NCI-H2107 (cell line): ENCODE measurements at regions not wholly inside any gene's neighbourhood (a gene's known extent, or its start where the extent isn't known, plus 50 kb on each side); places are given as distances from the start of the nearest gene placed in this dataset.
"Not testable (repeated sequence)": the region's sequence is repeated elsewhere in the genome, so short reads cannot be mapped to it uniquely, and the experiment has no call there.

Experiments used
- DNase-seq: peaks from one replicate; lab custom pipeline; 2025; lab: John Stamatoyannopoulos, UW

- no peak for DNase-seq
These were observed 87.0 kb upstream of the MAGI3 start for GRCh38 chr1:113303267-113303666.

DNA sequence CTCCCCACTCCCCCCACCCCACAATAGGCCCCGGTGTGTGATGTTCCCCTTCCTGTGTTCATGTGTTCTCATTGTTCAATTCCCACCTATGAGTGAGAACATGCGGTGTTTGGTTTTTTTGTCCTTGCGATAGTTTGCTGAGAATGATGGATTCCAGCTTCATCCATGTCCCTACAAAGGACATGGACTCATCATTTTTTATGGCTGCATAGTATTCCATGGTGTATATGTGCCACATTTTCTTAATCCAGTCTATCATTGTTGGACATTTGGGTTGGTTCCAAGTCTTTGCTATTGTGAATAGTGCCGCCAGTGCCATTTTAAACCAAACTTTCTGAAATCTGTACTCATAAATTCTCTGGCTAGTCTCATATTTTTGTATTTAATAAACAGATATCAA is 85.3 kb upstream of the MAGI3 start:
- not testable (repeated sequence) for DNase-seq

GRCh38 chr1:113307771-113308445 is 82.4 kb upstream of the MAGI3 start:
- DNase-seq: no peak

GRCh38 chr1:113312651-113313050 is 77.7 kb upstream of the MAGI3 start:
- not testable (repeated sequence) for DNase-seq

DNA sequence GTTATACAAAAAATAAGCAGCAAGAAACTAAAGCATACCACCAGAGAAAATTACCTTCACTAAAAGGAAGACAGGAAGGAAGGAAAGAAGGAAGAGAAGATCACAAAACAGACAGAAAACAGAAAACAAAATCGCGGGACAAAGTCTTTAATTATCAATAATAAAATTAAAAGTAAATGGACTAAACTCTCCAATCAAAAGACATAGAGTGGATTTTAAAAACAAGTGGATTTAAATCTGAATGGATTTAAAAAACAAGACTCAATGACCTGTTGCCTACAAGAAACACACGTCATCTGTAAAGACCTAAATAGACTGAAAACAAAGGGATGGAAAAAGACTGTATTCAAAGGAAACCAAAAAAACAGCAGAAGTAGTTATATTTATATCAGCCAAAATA is 75.7 kb upstream of the MAGI3 start:
- no peak for DNase-seq

DNA sequence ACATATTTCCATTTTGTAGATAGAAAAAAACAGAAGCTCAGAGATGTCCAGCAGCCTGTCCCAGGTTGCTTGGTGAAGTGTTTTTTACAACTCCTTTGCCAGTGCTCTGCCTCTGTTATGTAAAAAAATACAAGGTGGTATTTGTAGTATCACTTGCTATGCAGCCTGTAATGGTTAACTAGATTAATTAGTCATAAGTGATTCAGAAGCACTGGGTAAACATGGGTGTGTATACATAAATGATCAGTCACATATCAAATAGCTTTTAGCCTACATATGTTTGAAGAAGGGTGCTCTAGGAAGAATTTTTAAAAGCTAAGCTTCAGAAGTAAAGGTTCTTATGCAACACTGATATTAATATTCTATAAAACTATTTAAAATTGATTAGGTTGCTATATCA is 70.0 kb upstream of the MAGI3 start:
- no peak for DNase-seq

GRCh38 chr1:113320972-113321680 is 69.2 kb upstream of the MAGI3 start:
- DNase-seq: no peak

- no peak for DNase-seq
These were observed 68.4 kb upstream of the MAGI3 start for GRCh38 chr1:113321771-113322387.

GRCh38 chr1:113322439-113322838 is 67.9 kb upstream of the MAGI3 start:
- DNase-seq: no peak

DNA sequence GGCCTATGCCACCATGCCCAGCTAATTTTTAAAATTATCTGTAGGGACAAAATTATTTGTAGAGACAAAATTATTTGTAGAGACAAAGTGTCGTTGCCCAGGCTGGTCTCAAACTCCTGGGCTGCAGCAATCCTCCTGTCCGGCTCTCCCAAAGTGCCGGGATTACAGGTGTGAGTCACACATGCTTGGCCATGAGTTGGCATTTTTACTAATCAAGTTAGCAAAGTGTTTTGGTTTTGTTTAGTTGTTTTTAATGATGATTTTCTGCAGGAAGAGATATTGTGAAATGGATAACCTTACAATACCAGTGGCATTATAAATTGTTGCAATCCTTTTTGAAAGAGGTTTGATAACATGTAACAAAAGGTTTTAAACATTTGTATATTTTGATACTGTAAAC is 65.3 kb upstream of the MAGI3 start:
- DNase-seq: no peak

- DNase-seq: no peak
These were observed 63.3 kb upstream of the MAGI3 start for GRCh38 chr1:113326976-113327375.

- DNase-seq: no peak
These were observed 57.3 kb upstream of the MAGI3 start for GRCh38 chr1:113333056-113333455.

GRCh38 chr1:113340038-113340437 is 50.3 kb upstream of the MAGI3 start:
- DNase-seq: no peak
